Immature natural killer cell (primary cell): ENCODE measurements at regions not wholly inside any gene's neighbourhood (a gene's known extent, or its start where the extent isn't known, plus 50 kb on each side); places are given as distances from the start of the nearest gene placed in this dataset.
"Not testable (repeated sequence)": the region's sequence is repeated elsewhere in the genome, so short reads cannot be mapped to it uniquely, and the experiment has no call there.

Experiments
- DNase-seq, 3 donors: peaks; one replicate each; pipeline ENCODE4 v3.0.0; 2022; ENCODE audit warnings: mixed read lengths in 1 of 3
- H3K27ac Mint-ChIP-seq, 6 donors: one replicate each; pipeline ENCODE4 v1.8.0; 2020; ENCODE audit warnings: mixed read lengths in 6 of 6, mild to moderate bottlenecking in 5 of 6, inconsistent platforms in 4 of 6, moderate library complexity in 3 of 6
- H3K27me3 Mint-ChIP-seq, 3 donors: one replicate each; pipeline ENCODE4 v1.8.0; 2020 to 2021; ENCODE audit warnings: low read depth in 3 of 3, mild to moderate bottlenecking in 3 of 3, mixed read lengths in 3 of 3, moderate library complexity in 3 of 3, inconsistent platforms in 1 of 3
- H3K36me3 Mint-ChIP-seq, 3 donors: one replicate each; pipeline ENCODE4 v1.8.0; 2020; ENCODE audit warnings: mixed read lengths in 3 of 3, inconsistent platforms in 2 of 3, mild to moderate bottlenecking in 2 of 3
- H3K4me1 Mint-ChIP-seq, 2 donors: one replicate each; pipeline ENCODE4 v1.8.0; 2020; ENCODE audit warnings: inconsistent platforms in 2 of 2, mild to moderate bottlenecking in 2 of 2, mixed read lengths in 2 of 2, moderate library complexity in 1 of 2
- H3K4me3 Mint-ChIP-seq, 5 donors: one replicate each; pipeline ENCODE4 v1.8.0; 2020; ENCODE audit warnings: mild to moderate bottlenecking in 5 of 5, mixed read lengths in 5 of 5, inconsistent platforms in 3 of 5, moderate library complexity in 3 of 5
- H3K9me3 Mint-ChIP-seq, 6 donors: one replicate each; pipeline ENCODE4 v1.8.0; 2020; ENCODE audit warnings: mild to moderate bottlenecking in 6 of 6, mixed read lengths in 6 of 6, inconsistent platforms in 4 of 6, moderate library complexity in 3 of 6

- no peak for DNase-seq
- Mint-ChIP-seq H3K4me1 (peaks cover 7 to 8% of the 10 kb centered on the region in 2 donors), H3K36me3 (no peaks in the 10 kb centered on the region), H3K9me3 (no peaks in the 10 kb centered on the region), H3K27me3 (peaks cover 0 to 4% (median 0%) of the 10 kb centered on the region in 3 donors), H3K27ac (no peak overlapping the region), H3K4me3 (no peak overlapping the region)
Measured at GRCh38 chr2:7094231-7094741, 177.1 kb downstream of the RNF144A start.

GRCh38 chr2:7096726-7097352 is 179.6 kb downstream of the RNF144A start:
- H3K27me3 Mint-ChIP-seq, result peaks cover 0 to 6% (median 0%) of the 10 kb centered on the region in 3 donors
- DNase-seq, result no peak
- H3K9me3 Mint-ChIP-seq, result no peaks in the 10 kb centered on the region
- H3K4me1 Mint-ChIP-seq, result peaks cover 7 to 8% of the 10 kb centered on the region in 2 donors
- no peaks in the 10 kb centered on the region for H3K36me3 Mint-ChIP-seq
- H3K4me3 Mint-ChIP-seq, result peak overlapping the region in 2 of 5 donors; percentile 75 to 86
- no peak overlapping the region for H3K27ac Mint-ChIP-seq

DNA sequence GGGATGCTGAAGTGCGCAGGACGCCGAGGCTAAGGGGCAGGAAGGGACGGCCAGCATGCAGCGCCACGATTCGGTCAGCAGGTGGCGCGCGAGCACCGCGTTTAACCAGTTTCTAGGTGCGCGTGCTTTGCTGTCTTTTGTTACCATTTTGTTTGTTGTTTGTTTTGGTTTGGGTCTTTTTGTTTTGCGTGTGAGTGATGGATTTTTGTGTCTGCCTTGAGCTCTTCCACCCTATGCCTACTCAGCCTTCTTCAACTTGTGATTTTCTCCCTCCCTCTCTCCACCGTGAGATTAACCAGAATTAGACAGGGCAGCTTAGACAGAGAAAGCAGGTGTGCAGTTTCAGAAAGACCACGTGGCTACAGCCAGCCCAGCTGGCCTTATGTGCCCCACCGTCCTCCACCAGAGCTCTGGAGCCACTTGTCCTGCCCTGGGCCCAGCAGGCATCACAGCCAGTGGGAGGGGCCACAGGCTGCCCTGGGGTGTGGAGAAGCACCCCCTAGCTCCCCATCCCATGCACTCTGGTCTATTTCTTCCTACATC is 180.2 kb downstream of the RNF144A start:
- H3K27ac Mint-ChIP-seq, result peak overlapping the region in 2 of 6 donors; percentile 22 to 33
- H3K9me3 Mint-ChIP-seq, result no peaks in the 10 kb centered on the region
- DNase-seq, result peak; percentile 57 to 71 (median 67)
- peaks cover 7 to 8% of the 10 kb centered on the region in 2 donors for H3K4me1 Mint-ChIP-seq
- H3K27me3 Mint-ChIP-seq, result peaks cover 0 to 6% (median 0%) of the 10 kb centered on the region in 3 donors
- peak overlapping the region; percentile 31 to 86 (median 75) for H3K4me3 Mint-ChIP-seq
- no peaks in the 10 kb centered on the region for H3K36me3 Mint-ChIP-seq

GRCh38 chr2:7098816-7099215 is 181.6 kb downstream of the RNF144A start:
- no peak overlapping the region for H3K27ac Mint-ChIP-seq
- no peak for DNase-seq
- H3K9me3 Mint-ChIP-seq, result no peaks in the 10 kb centered on the region
- H3K36me3 Mint-ChIP-seq, result no peaks in the 10 kb centered on the region
- H3K4me3 Mint-ChIP-seq, result no peak overlapping the region
- peaks cover 7 to 8% of the 10 kb centered on the region in 2 donors for H3K4me1 Mint-ChIP-seq
- peaks cover 0 to 6% (median 0%) of the 10 kb centered on the region in 3 donors for H3K27me3 Mint-ChIP-seq

DNA sequence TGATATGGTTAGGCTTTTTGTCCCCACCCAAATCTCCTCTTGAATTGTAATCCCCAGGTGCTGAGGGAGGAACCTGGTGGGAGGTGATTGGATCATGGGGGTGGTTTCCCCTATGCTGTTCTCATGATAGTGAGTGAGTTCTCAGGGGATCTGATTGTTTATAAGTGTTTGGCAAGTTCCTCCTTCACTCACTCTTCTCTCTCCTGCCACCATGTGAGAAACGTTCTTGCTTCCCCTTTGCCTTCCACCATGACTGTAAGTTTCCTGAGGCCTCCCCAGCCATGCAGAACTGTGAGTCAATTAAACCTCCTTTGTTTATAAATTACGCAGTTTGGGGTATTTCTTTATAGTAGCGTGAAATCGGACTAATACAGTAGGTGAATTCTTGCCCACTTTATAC is 182.5 kb downstream of the RNF144A start:
- not testable (repeated sequence) for H3K27ac Mint-ChIP-seq, H3K27me3 Mint-ChIP-seq, H3K4me1 Mint-ChIP-seq, H3K4me3 Mint-ChIP-seq, H3K9me3 Mint-ChIP-seq, DNase-seq, H3K36me3 Mint-ChIP-seq

GRCh38 chr2:7102826-7103225 is 185.6 kb downstream of the RNF144A start:
- DNase-seq, result no peak
- Mint-ChIP-seq H3K36me3 (peaks cover 0 to 2% (median 0%) of the 10 kb centered on the region in 3 donors), H3K9me3 (no peaks in the 10 kb centered on the region), H3K27me3 (peaks cover 0 to 4% (median 0%) of the 10 kb centered on the region in 3 donors), H3K27ac (no peak overlapping the region), H3K4me1 (no peaks in the 10 kb centered on the region), H3K4me3 (no peak overlapping the region)

DNA sequence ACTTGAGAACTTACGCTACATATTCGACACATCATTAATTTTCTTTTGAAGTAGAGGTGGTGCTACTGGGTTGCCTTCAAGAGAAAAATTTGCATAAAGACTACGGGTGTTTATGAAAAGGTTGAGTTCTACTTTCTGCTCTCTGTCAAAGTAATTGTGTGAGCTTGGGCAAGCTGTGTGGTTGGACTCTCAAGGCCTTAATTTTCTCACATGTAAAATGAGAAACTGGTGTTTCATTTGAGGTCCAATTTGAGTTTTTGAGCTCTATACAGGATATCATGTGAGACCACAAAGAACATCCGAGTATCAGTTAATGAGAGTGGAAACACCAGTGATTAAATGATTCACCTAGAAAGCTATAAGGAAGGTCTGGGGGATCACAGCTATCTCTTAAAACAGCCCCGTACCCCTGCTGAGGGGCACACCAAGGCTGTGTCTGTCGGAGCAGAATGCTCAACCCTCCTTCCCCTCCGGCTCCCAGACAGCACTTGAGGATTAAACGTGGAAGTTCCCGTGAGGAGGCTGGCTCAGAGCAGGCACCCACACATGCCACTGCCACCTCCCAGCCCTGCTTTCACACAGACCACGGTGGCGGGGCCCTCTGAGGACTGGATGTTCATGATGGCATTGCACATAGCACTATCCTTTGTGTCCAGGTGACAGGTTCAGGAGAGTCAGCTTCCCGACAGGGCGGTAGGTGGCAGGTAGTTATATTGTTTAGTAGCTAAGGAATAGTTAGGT is 191.8 kb downstream of the RNF144A start:
- H3K27ac Mint-ChIP-seq, result no peak overlapping the region
- H3K4me3 Mint-ChIP-seq, result no peak overlapping the region
- no peaks in the 10 kb centered on the region for H3K4me1 Mint-ChIP-seq
- peaks cover under 1 to 3% (median 3%) of the 10 kb centered on the region in 3 donors for H3K27me3 Mint-ChIP-seq
- peaks cover 0 to 7% (median 1%) of the 10 kb centered on the region in 6 donors for H3K9me3 Mint-ChIP-seq
- DNase-seq, result no peak
- peaks cover 0 to 12% (median 7%) of the 10 kb centered on the region in 3 donors for H3K36me3 Mint-ChIP-seq

- Mint-ChIP-seq H3K4me3 (no peak overlapping the region), H3K9me3 (peaks cover 0 to 12% (median 2%) of the 10 kb centered on the region in 6 donors), H3K4me1 (no peaks in the 10 kb centered on the region), H3K27ac (no peak overlapping the region), H3K36me3 (peaks cover under 1 to 14% (median 7%) of the 10 kb centered on the region in 3 donors), H3K27me3 (peaks cover 2 to 3% (median 3%) of the 10 kb centered on the region in 3 donors)
- DNase-seq, result no peak
Measured at GRCh38 chr2:7109533-7109885, 192.3 kb downstream of the RNF144A start.

DNA sequence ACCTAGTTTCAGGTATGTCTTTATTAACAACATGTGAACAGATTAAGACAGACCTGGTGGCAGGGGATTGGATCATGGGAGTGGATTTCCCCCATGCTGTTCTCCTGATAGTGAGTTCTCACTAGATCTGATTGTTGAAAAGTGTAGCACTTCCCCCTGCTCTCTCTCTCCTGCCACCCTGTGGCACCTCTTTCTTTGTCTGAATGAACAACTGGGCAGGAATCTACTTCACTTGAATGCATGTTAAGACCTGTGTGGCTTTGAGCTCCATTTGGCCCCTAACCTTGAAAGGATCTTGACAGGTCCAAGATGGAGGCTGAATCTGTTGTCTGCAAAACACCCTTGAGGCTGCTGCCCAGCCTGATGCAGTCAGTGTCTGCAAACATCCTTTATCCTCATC is 194.4 kb downstream of the RNF144A start:
- no peaks in the 10 kb centered on the region for H3K4me1 Mint-ChIP-seq
- DNase-seq, result no peak
- peaks cover 7 to 21% (median 12%) of the 10 kb centered on the region in 3 donors for H3K36me3 Mint-ChIP-seq
- no peak overlapping the region for H3K27ac Mint-ChIP-seq
- peak overlapping the region in 1 of 5 donors; percentile 8 for H3K4me3 Mint-ChIP-seq
- H3K9me3 Mint-ChIP-seq, result peaks cover 0 to 18% (median 4%) of the 10 kb centered on the region in 6 donors
- peaks cover 2 to 4% (median 3%) of the 10 kb centered on the region in 3 donors for H3K27me3 Mint-ChIP-seq

GRCh38 chr2:7115364-7115763 is 198.2 kb downstream of the RNF144A start:
- DNase-seq, result no peak
- no peak overlapping the region for H3K4me3 Mint-ChIP-seq
- peaks cover 0 to 18% (median 4%) of the 10 kb centered on the region in 6 donors for H3K9me3 Mint-ChIP-seq
- no peaks in the 10 kb centered on the region for H3K4me1 Mint-ChIP-seq
- peaks cover 7 to 21% (median 12%) of the 10 kb centered on the region in 3 donors for H3K36me3 Mint-ChIP-seq
- H3K27ac Mint-ChIP-seq, result no peak overlapping the region
- peaks cover 2 to 4% (median 2%) of the 10 kb centered on the region in 3 donors for H3K27me3 Mint-ChIP-seq

GRCh38 chr2:7115906-7116305 is 198.7 kb downstream of the RNF144A start:
- H3K9me3 Mint-ChIP-seq, result peaks cover 0 to 18% (median 4%) of the 10 kb centered on the region in 6 donors
- H3K4me3 Mint-ChIP-seq, result no peak overlapping the region
- H3K36me3 Mint-ChIP-seq, result peaks cover 7 to 21% (median 12%) of the 10 kb centered on the region in 3 donors
- DNase-seq, result no peak
- peaks cover 1 to 4% (median 2%) of the 10 kb centered on the region in 3 donors for H3K27me3 Mint-ChIP-seq
- H3K27ac Mint-ChIP-seq, result no peak overlapping the region
- H3K4me1 Mint-ChIP-seq, result no peaks in the 10 kb centered on the region

- H3K27me3 Mint-ChIP-seq, result peaks cover 1 to 4% (median 2%) of the 10 kb centered on the region in 3 donors
- no peak overlapping the region for H3K27ac Mint-ChIP-seq
Measured at GRCh38 chr2:7116511-7116910, 199.3 kb downstream of the RNF144A start.

DNA sequence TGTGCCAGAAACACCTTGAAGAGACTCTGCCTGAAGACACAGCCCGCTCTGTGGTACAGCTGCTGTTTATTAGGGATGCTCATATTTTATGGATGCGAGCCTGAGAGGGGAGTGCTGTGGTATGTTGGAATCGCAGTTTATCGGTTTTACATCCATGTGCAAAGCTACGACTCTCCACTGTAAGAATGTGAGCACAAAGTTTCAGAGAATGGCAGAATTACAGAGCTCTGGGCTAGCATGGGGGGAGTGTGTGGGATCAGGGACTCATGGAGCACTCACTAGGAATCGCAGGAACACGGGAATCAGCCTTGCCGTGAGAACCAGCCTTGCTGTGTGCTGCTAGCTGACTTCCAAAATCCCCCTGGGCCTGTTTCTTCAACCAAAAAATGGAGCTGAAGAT is 199.9 kb downstream of the RNF144A start:
- DNase-seq, result no peak
- H3K4me1 Mint-ChIP-seq, result no peaks in the 10 kb centered on the region
- peaks cover 1 to 4% (median 2%) of the 10 kb centered on the region in 3 donors for H3K27me3 Mint-ChIP-seq
- H3K36me3 Mint-ChIP-seq, result peaks cover 0 to 21% (median 12%) of the 10 kb centered on the region in 3 donors
- no peak overlapping the region for H3K4me3 Mint-ChIP-seq
- peaks cover 0 to 18% (median 4%) of the 10 kb centered on the region in 6 donors for H3K9me3 Mint-ChIP-seq
- no peak overlapping the region for H3K27ac Mint-ChIP-seq

More at GRCh38 chr2:7116511-7116910, 199.3 kb downstream of the RNF144A start:
- Mint-ChIP-seq H3K36me3 (peaks cover 3 to 21% (median 12%) of the 10 kb centered on the region in 3 donors), H3K4me3 (no peak overlapping the region), H3K4me1 (no peaks in the 10 kb centered on the region), H3K9me3 (peaks cover 0 to 18% (median 4%) of the 10 kb centered on the region in 6 donors)
- no peak for DNase-seq
